ENCODE measurements at regions not wholly inside any gene's neighbourhood (a gene's known extent, or its start where the extent isn't known, plus 50 kb on each side); places are given as distances from the start of the nearest gene placed in this dataset.
"Not testable (repeated sequence)": the region's sequence is repeated elsewhere in the genome, so short reads cannot be mapped to it uniquely, and the experiment has no call there.

DNA sequence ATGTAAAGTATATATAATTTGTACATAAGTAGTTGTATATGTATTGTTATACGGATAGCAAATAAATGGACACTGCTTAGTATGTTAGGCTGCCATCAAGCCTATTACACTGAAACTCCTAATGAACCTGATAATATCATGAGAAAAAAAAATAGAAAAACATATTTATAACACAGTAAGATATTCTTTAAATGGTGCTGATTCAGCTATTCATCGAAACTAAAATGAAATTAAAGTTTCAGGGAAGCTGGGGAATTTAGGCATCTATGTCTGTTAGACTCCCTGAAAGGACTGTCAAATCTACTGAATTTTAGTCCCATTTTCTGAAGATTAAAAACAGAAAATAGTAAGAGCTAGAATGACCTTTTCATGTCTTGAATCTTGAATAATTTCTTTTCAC is 647.1 kb upstream of the PABPC4L start:
- TF ChIP-seq CTCF (conservative IDR thresholded peaks at IDR 0.05; ENCODE audit: low read depth, low read length): no peak
- DNase-seq (ENCODE audit: low read depth): no peak
- no peak overlapping the region for H3K4me3 ChIP-seq (ENCODE audit: low read depth, low read length)

GRCh38 chr4:134830741-134831140 is 629.2 kb upstream of the PABPC4L start:
- DNase-seq (ENCODE audit: low read depth): not testable (repeated sequence)

GRCh38 chr4:134812611-134813010 is 611.0 kb upstream of the PABPC4L start:
- DNase-seq (ENCODE audit: low read depth): no peak
- TF ChIP-seq CTCF (conservative IDR thresholded peaks at IDR 0.05; ENCODE audit: low read depth, low read length): no peak

More at GRCh38 chr4:134830741-134831140, 629.2 kb upstream of the PABPC4L start:
- H3K4me3 ChIP-seq (ENCODE audit: low read depth, low read length): not testable (repeated sequence)

DNA sequence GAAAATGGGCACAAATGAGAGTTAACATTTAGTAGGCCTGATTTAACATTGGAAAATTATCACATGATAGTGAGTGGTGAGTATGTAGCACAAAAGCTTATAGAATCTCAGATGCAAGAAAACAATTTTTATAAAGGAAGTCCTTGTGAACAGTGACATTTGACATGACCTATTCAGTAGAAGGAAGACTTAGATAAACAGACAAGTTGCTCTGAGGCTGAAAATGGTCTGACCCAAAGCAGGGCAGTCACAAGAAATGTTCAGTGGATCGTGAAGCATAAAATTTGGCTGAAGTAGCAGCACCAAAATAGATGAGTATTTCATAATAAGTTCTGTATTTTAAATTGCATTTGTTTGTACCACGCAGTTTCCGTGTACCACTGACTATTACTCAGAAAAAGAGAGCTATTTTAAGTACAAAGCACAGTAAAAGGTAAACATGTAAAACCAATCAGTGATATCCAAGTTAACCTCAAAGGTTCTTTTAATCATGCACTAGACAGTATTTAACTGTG is 605.7 kb upstream of the PABPC4L start:
- peak; percentile 6 for DNase-seq (ENCODE audit: low read depth)
- no peak for TF ChIP-seq CTCF (conservative IDR thresholded peaks at IDR 0.05; ENCODE audit: low read depth, low read length)
- no peak overlapping the region for H3K4me3 ChIP-seq (ENCODE audit: low read depth, low read length)

More at GRCh38 chr4:134812611-134813010, 611.0 kb upstream of the PABPC4L start:
- no peak overlapping the region for H3K4me3 ChIP-seq (ENCODE audit: low read depth, low read length)

GRCh38 chr4:134798573-134798972 is 597.0 kb upstream of the PABPC4L start:
- no peak for DNase-seq (ENCODE audit: low read depth)
- TF ChIP-seq CTCF (conservative IDR thresholded peaks at IDR 0.05; ENCODE audit: low read depth, low read length): no peak

DNA sequence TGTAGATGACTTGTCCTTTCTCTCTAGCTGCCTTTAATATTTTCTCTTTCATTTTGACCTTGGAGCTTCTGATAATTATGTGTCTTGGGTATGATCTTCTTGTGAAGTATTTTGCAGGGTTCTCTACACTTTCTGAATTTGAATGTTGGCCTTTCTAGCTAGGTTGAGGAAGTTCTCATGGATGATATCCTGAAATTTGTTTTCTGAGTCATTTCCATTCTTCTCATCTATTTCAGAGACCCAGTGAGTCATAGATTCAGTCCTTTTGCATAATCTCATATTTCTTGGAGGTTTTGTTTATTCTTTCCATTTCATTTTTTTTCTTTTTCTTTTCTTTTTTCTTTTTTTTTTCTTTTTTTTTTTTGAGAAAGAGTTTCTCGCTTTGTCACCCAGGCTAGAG is 585.7 kb upstream of the PABPC4L start:
- no peak overlapping the region for H3K4me3 ChIP-seq (ENCODE audit: low read depth, low read length)
- peak; percentile 7 for DNase-seq (ENCODE audit: low read depth)
- no peak for TF ChIP-seq CTCF (conservative IDR thresholded peaks at IDR 0.05; ENCODE audit: low read depth, low read length)

More at GRCh38 chr4:134798573-134798972, 597.0 kb upstream of the PABPC4L start:
- no peak overlapping the region for H3K4me3 ChIP-seq (ENCODE audit: low read depth, low read length)

DNA sequence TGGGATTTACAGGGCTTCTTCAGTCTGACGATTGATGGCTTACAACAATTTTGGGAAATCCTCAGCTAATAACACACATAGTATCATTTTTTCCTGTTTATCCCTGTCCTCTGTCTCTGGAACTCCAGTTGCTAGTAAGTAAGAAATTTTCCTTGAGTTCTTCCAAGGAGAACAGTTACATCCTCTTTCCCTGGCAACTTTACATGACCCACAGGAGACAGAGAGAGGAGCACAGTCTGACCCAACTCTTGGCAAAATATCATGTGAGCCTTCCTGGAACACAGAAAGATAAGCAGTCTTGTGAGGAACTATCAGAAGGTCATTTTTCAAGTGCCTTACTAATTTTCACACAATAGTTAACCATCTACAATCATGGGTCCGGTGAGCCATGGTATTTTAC is 578.7 kb upstream of the PABPC4L start:
- no peak for TF ChIP-seq CTCF (conservative IDR thresholded peaks at IDR 0.05; ENCODE audit: low read depth, low read length)
- no peak overlapping the region for H3K4me3 ChIP-seq (ENCODE audit: low read depth, low read length)
- no peak for DNase-seq (ENCODE audit: low read depth)

All from choroid plexus epithelial cell (primary cell).